HFFc6 (cell line): ENCODE measurements at regions not wholly inside any gene's neighbourhood (a gene's known extent, or its start where the extent isn't known, plus 50 kb on each side); places are given as distances from the start of the nearest gene placed in this dataset.

ENCODE experiments used
- DNase-seq: peaks from one replicate; pipeline ENCODE4 v3.0.0-alpha.2; 2018
- H3K27ac Mint-ChIP-seq: 2 replicates; pipeline ENCODE4 v1.8.0; 2020; ENCODE audit warnings: mild to moderate bottlenecking, mixed read lengths
- H3K27me3 Mint-ChIP-seq: 2 replicates; pipeline ENCODE4 v1.8.0; 2021; ENCODE audit warnings: mild to moderate bottlenecking, moderate library complexity, mixed read lengths; ENCODE audit not compliant: insufficient read depth
- H3K36me3 Mint-ChIP-seq: 2 replicates; pipeline ENCODE4 v1.8.0; 2021; ENCODE audit warnings: low read depth, mixed read lengths
- H3K4me1 Mint-ChIP-seq: 2 replicates; pipeline ENCODE4 v1.8.0; 2020; ENCODE audit warnings: low read depth, mixed read lengths
- H3K4me3 Mint-ChIP-seq: 2 replicates; pipeline ENCODE4 v1.8.0; 2020; ENCODE audit warnings: mild to moderate bottlenecking, moderate library complexity, mixed read lengths
- H3K9me3 Mint-ChIP-seq: 2 replicates; pipeline ENCODE4 v1.8.0; 2020; ENCODE audit warnings: mild to moderate bottlenecking, mixed read lengths
- CTCF ChIP-seq: fragments of 200-600 bp; sonication (generic); IDR thresholded peaks from 2 replicates; pipeline ENCODE4 v1.5.0; 2021; ENCODE audit warnings: antibody characterized with exemption, mild to moderate bottlenecking

- Mint-ChIP-seq H3K4me3 (no peak overlapping the region), H3K36me3 (no peaks in the 10 kb centered on the region), H3K9me3 (no peaks in the 10 kb centered on the region), H3K27me3 (peaks cover 5% of the 10 kb centered on the region), H3K27ac (no peak overlapping the region), H3K4me1 (no peaks in the 10 kb centered on the region; the same call in 1 of the 2 replicates)
- no peak for DNase-seq
- TF ChIP-seq CTCF: no peak
Measured at GRCh38 chr4:158079661-158080060, 93.2 kb downstream of the GASK1B start.

GRCh38 chr4:158077835-158078234 is 95.0 kb downstream of the GASK1B start:
- DNase-seq: no peak
- Mint-ChIP-seq H3K4me1 (no peaks in the 10 kb centered on the region; the same call in 1 of the 2 replicates), H3K36me3 (no peaks in the 10 kb centered on the region), H3K9me3 (no peaks in the 10 kb centered on the region), H3K27me3 (peaks cover 5% of the 10 kb centered on the region), H3K4me3 (no peak overlapping the region), H3K27ac (no peak overlapping the region)
- no peak for TF ChIP-seq CTCF

- Mint-ChIP-seq H3K4me3 (no peak overlapping the region), H3K4me1 (no peaks in the 10 kb centered on the region), H3K9me3 (no peaks in the 10 kb centered on the region), H3K36me3 (no peaks in the 10 kb centered on the region), H3K27me3 (peaks cover 4% of the 10 kb centered on the region), H3K27ac (no peak overlapping the region)
- DNase-seq: no peak
- no peak for TF ChIP-seq CTCF
Measured at GRCh38 chr4:158074851-158075250, 98.0 kb downstream of the GASK1B start.

- no peaks in the 10 kb centered on the region for H3K36me3 Mint-ChIP-seq
- no peak overlapping the region for H3K27ac Mint-ChIP-seq
- no peak for TF ChIP-seq CTCF
- H3K4me3 Mint-ChIP-seq: no peak overlapping the region
- H3K27me3 Mint-ChIP-seq: no peaks in the 10 kb centered on the region
- no peak for DNase-seq
- peaks cover 17% of the 10 kb centered on the region for H3K4me1 Mint-ChIP-seq
- no peaks in the 10 kb centered on the region for H3K9me3 Mint-ChIP-seq
Measured at GRCh38 chr4:158071931-158072330, 100.9 kb downstream of the GASK1B start.

GRCh38 chr4:158068068-158068467 is 104.8 kb downstream of the GASK1B start:
- Mint-ChIP-seq H3K4me3 (peak overlapping the region; percentile 46; the same call in 1 of the 2 replicates), H3K27me3 (no peaks in the 10 kb centered on the region), H3K27ac (peak overlapping the region; percentile 40), H3K36me3 (no peaks in the 10 kb centered on the region), H3K9me3 (no peaks in the 10 kb centered on the region), H3K4me1 (peaks cover 17% of the 10 kb centered on the region)
- no peak for TF ChIP-seq CTCF
- DNase-seq: peak; percentile 16

- peak overlapping the region; percentile 40 for H3K27ac Mint-ChIP-seq
- H3K36me3 Mint-ChIP-seq: no peaks in the 10 kb centered on the region
- peak; percentile 36 for DNase-seq
Measured at GRCh38 chr4:158067646-158068045, 105.2 kb downstream of the GASK1B start.

More at GRCh38 chr4:158067646-158068045, 105.2 kb downstream of the GASK1B start:
- H3K9me3 Mint-ChIP-seq: no peaks in the 10 kb centered on the region
- peaks cover 17% of the 10 kb centered on the region for H3K4me1 Mint-ChIP-seq
- H3K4me3 Mint-ChIP-seq: peak overlapping the region; percentile 46; the same call in 1 of the 2 replicates
- TF ChIP-seq CTCF: no peak
- H3K27me3 Mint-ChIP-seq: no peaks in the 10 kb centered on the region
